B cell (primary cell): ENCODE measurements at regions not wholly inside any gene's neighbourhood (a gene's known extent, or its start where the extent isn't known, plus 50 kb on each side); places are given as distances from the start of the nearest gene placed in this dataset.

Experiments used
- ATAC-seq: fragments of 200-7000 bp; cut with Tn5 transposase; one replicate; pipeline ENCODE4 v1.10.0; 2021; ENCODE audit warnings: low read depth, mild to moderate bottlenecking, moderate number of reproducible peaks, moderate library complexity
- CTCF ChIA-PET: fragments of 350-600 bp; sonication (Branson Sonifier 250); formaldehyde crosslinking; loops from one replicate; lab custom pipeline; 2021; ENCODE audit warnings: antibody characterized with exemption, inconsistent platforms; lab: Charles Lee
- POLR2A ChIA-PET: fragments of 350-600 bp; sonication (Branson Sonifier 250); formaldehyde crosslinking; loops from one replicate; lab custom pipeline; 2021; ENCODE audit warnings: antibody characterized with exemption; lab: Charles Lee
- DNase-seq: peaks from one replicate; pipeline ENCODE4 v3.0.0; 2013
- H2AFZ ChIP-seq: 2 replicates; pipeline ENCODE4 v1.6.1; 2012; ENCODE audit warnings: mild to moderate bottlenecking, low read depth, low read length; ENCODE audit not compliant: insufficient read depth, poor library complexity, severe bottlenecking
- H3K27ac ChIP-seq, 2 donors: 1 replicate in 1 of 2; 2 replicates in 1 of 2; pipeline ENCODE4 v1.5.1; 2012 to 2013; ENCODE audit warnings: low read length in 2 of 2, mild to moderate bottlenecking in 2 of 2, moderate library complexity in 1 of 2
- H3K27me3 ChIP-seq, 4 experiments: fragments of 200-600 bp in 1 of 4; sonication (generic) in 1 of 4; replicated peaks in 1 of 4; 1 replicate in 2 of 4; 2 replicates in 2 of 4; pipeline versions ENCODE4 v1.6.1 to v1.7.0; 2013 to 2016; ENCODE audit warnings: low read length in 3 of 4, mild to moderate bottlenecking in 2 of 4, mixed read lengths in 1 of 4, moderate library complexity in 1 of 4; ENCODE audit not compliant: insufficient read depth in 4 of 4, control insufficient read depth in 3 of 4; ENCODE audit errors: control extremely low read depth in 1 of 4
- H3K36me3 ChIP-seq, 2 experiments: replicated peaks in 1 of 2; 1 replicate in 1 of 2; 2 replicates in 1 of 2; pipeline versions ENCODE4 v1.6.1 to v1.7.1; 2013; ENCODE audit warnings: low read length in 1 of 2; ENCODE audit not compliant: insufficient read depth in 2 of 2, control insufficient read depth in 1 of 2; ENCODE audit errors: control extremely low read depth in 1 of 2, extremely low read depth in 1 of 2
- H3K4me1 ChIP-seq, 2 donors: fragments of 200-600 bp in 1 of 2; sonication (generic) in 1 of 2; 1 replicate in 1 of 2; 2 replicates in 1 of 2; pipeline versions ENCODE4 v1.5.1 to v1.6.1; 2013 to 2017; ENCODE audit warnings: low read length in 2 of 2; ENCODE audit not compliant: control insufficient read depth in 2 of 2, insufficient read depth in 2 of 2
- H3K4me2 ChIP-seq: replicated peaks from 2 replicates; pipeline ENCODE3; 2012; ENCODE audit warnings: mild to moderate bottlenecking, low read depth, low read length; ENCODE audit not compliant: poor library complexity, severe bottlenecking
- H3K4me3 ChIP-seq, 5 experiments: fragments of 200-600 bp in 1 of 5; sonication (generic) in 1 of 5; 1 replicate in 3 of 5; 2 replicates in 2 of 5; pipeline versions ENCODE4 v1.5.1 to v1.7.0; 2011 to 2016; ENCODE audit warnings: low read length in 4 of 5, mild to moderate bottlenecking in 4 of 5, low read depth in 2 of 5, control low read depth in 1 of 5, moderate library complexity in 1 of 5; ENCODE audit not compliant: insufficient read depth in 1 of 5; ENCODE audit errors: control extremely low read depth in 1 of 5, extremely low read depth in 1 of 5
- H3K79me2 ChIP-seq: fragments of 200-600 bp; sonication (generic); one replicate; pipeline ENCODE4 v1.6.0; 2016; ENCODE audit warnings: low read length; ENCODE audit not compliant: control insufficient read depth, insufficient read depth
- H3K9ac ChIP-seq: fragments of 200-600 bp; sonication (generic); 2 replicates; pipeline ENCODE4 v1.6.1; 2017; ENCODE audit warnings: mild to moderate bottlenecking, low read length, moderate library complexity
- H3K9me3 ChIP-seq, 3 donors: one replicate each; pipeline versions ENCODE4 v1.6.1 to v1.7.1; 2013; ENCODE audit warnings: low read length in 2 of 3; ENCODE audit not compliant: control insufficient read depth in 2 of 3, insufficient read depth in 1 of 3; ENCODE audit errors: control extremely low read depth in 1 of 3
- H4K20me1 ChIP-seq: 2 replicates; pipeline ENCODE4 v1.6.0; 2012; ENCODE audit warnings: mild to moderate bottlenecking, low read length; ENCODE audit not compliant: insufficient read depth, control insufficient read depth, poor library complexity, severe bottlenecking
- H3K27ac Mint-ChIP-seq: one replicate; pipeline ENCODE4 v1.8.0; 2021; ENCODE audit warnings: mixed read lengths
- H3K27me3 Mint-ChIP-seq: one replicate; pipeline ENCODE4 v1.8.0; 2021; ENCODE audit warnings: mixed read lengths
- H3K4me1 Mint-ChIP-seq: one replicate; pipeline ENCODE4 v1.8.0; 2021; ENCODE audit warnings: mixed read lengths
- H3K4me3 Mint-ChIP-seq: one replicate; pipeline ENCODE4 v1.8.0; 2021; ENCODE audit warnings: mixed read lengths
- H3K9me3 Mint-ChIP-seq: one replicate; pipeline ENCODE4 v1.8.0; 2022; ENCODE audit warnings: mixed read lengths; ENCODE audit not compliant: insufficient read depth
- CTCF ChIP-seq: fragments of 200-600 bp; IDR thresholded peaks from one replicate; pipeline ENCODE4 v1.8.0; 2022; ENCODE audit warnings: antibody characterized with exemption, mild to moderate bottlenecking
- EZH2 ChIP-seq: IDR thresholded peaks from 2 replicates; pipeline ENCODE4 v1.6.1; 2012; ENCODE audit warnings: borderline replicate concordance, low read depth, mild to moderate bottlenecking, moderate library complexity, low read length; ENCODE audit not compliant: insufficient read depth, poor library complexity, severe bottlenecking
- WGBS: methylation state at CpG from one replicate; pipeline ENCODE4 v1.1.5; 2013; ENCODE audit warnings: missing lambda C conversion rate; ENCODE audit not compliant: insufficient coverage; 5-methylcytosine and 5-hydroxymethylcytosine counted together
- intact Hi-C: fragments of 100-400 bp; cut with micrococcal nuclease; formaldehyde crosslinking; loops from one replicate; pipeline ENCODE4 v1.10.0; 2022

GRCh38 chr4:162841753-162842152, 324.9 kb downstream of the NAF1 start:
- Mint-ChIP-seq H3K4me3 (no peak overlapping the region), H3K9me3 (no peaks in the 10 kb centered on the region), H3K27ac (no peak overlapping the region), H3K27me3 (no peaks in the 10 kb centered on the region), H3K4me1 (no peaks in the 10 kb centered on the region)
- H3K9ac ChIP-seq: no peak overlapping the region
- WGBS: no CpG with 5 or more reads among the region's 1 CpG
- no peak overlapping the region for H3K4me3 ChIP-seq
- H4K20me1 ChIP-seq: no peaks in the 10 kb centered on the region
- no peaks in the 10 kb centered on the region for H3K79me2 ChIP-seq
- DNase-seq (no peak), ATAC-seq (no peak)
- no peaks in the 10 kb centered on the region for H3K27me3 ChIP-seq
- POLR2A ChIA-PET: no interaction called here
- CTCF ChIA-PET: no interaction called here
- no peaks in the 10 kb centered on the region for H3K36me3 ChIP-seq
- H2AFZ ChIP-seq: no peak overlapping the region
- H3K27ac ChIP-seq: no peak overlapping the region
- H3K9me3 ChIP-seq: no peaks in the 10 kb centered on the region
- H3K4me2 ChIP-seq: no peak overlapping the region
- TF ChIP-seq EZH2: no peak
- TF ChIP-seq CTCF: no peak
- no peaks in the 10 kb centered on the region for H3K4me1 ChIP-seq
- intact Hi-C loops: no loop called here

GRCh38 chr4:162839814-162840213, 326.9 kb downstream of the NAF1 start:
- no peak overlapping the region for H3K4me2 ChIP-seq
- H2AFZ ChIP-seq: no peak overlapping the region
- H3K27ac Mint-ChIP-seq: no peak overlapping the region
- DNase-seq: no peak
- no peak for ATAC-seq
- ChIA-PET POLR2A (no interaction called here), CTCF (no interaction called here)
- no CpG with 5 or more reads among the region's 4 CpGs for WGBS
- H3K79me2 ChIP-seq: no peaks in the 10 kb centered on the region
- no peaks in the 10 kb centered on the region for H3K9me3 Mint-ChIP-seq
- H3K36me3 ChIP-seq: no peaks in the 10 kb centered on the region
- H3K27me3 Mint-ChIP-seq: no peaks in the 10 kb centered on the region
- peaks cover 0 to 4% (median 0%) of the 10 kb centered on the region in 3 donors for H3K9me3 ChIP-seq
- H3K4me3 ChIP-seq: no peak overlapping the region
- no peaks in the 10 kb centered on the region for H4K20me1 ChIP-seq
- H3K4me1 Mint-ChIP-seq: no peaks in the 10 kb centered on the region
- H3K27me3 ChIP-seq: no peaks in the 10 kb centered on the region
- H3K9ac ChIP-seq: no peak overlapping the region
- H3K4me3 Mint-ChIP-seq: no peak overlapping the region
- no peaks in the 10 kb centered on the region for H3K4me1 ChIP-seq
- TF ChIP-seq EZH2 (no peak), CTCF (no peak)
- H3K27ac ChIP-seq: no peak overlapping the region
- intact Hi-C loops: no loop called here
